Transverse colon (tissue), 4 donors: ENCODE measurements at regions not wholly inside any gene's neighbourhood (a gene's known extent, or its start where the extent isn't known, plus 50 kb on each side); places are given as distances from the start of the nearest gene placed in this dataset.
"Not testable (repeated sequence)": the region's sequence is repeated elsewhere in the genome, so short reads cannot be mapped to it uniquely, and the experiment has no call there.

Experiments
- CTCF ChIP-seq, 5 experiments: fragments of 200-600 bp in 3 of 5; fragments of 450-650 bp in 2 of 5; sonication (generic) in 3 of 5; IDR thresholded peaks; 1 replicate in 2 of 5; 2 replicates in 3 of 5; pipeline ENCODE4 v1.5.1; 2016 to 2017; ENCODE audit warnings: antibody characterized with exemption in 5 of 5, inconsistent platforms in 3 of 5, mild to moderate bottlenecking in 2 of 5, moderate library complexity in 1 of 5
- EP300 ChIP-seq: sonication (generic); formaldehyde crosslinking; IDR thresholded peaks from one replicate; pipeline ENCODE4 v1.6.1; 2017; ENCODE audit warnings: antibody characterized with exemption, low read depth
- POLR2A ChIP-seq: fragments of 450-650 bp; IDR thresholded peaks from one replicate; pipeline ENCODE4 v1.6.1; 2016; ENCODE audit warnings: antibody characterized with exemption, mild to moderate bottlenecking, moderate library complexity
- POLR2AphosphoS5 ChIP-seq, 3 donors: sonication (generic); formaldehyde crosslinking; IDR thresholded peaks; one replicate each; pipeline ENCODE4 v1.6.1; 2016; ENCODE audit warnings: antibody characterized with exemption in 3 of 3

GRCh38 chr5:102047073-102047472, 249.0 kb downstream of the SLCO4C1 start:
- not testable (repeated sequence) for TF ChIP-seq POLR2A; CTCF (IDR thresholded peaks at IDR 0.05); POLR2AphosphoS5 (IDR thresholded peaks at IDR 0.05); EP300
